ENCODE measurements at regions not wholly inside any gene's neighbourhood (a gene's known extent, or its start where the extent isn't known, plus 50 kb on each side); places are given as distances from the start of the nearest gene placed in this dataset.

GRCh38 chr17:34126965-34127364 is 128.1 kb upstream of the CCL2 start:
- TF ChIP-seq, protein P1, sequence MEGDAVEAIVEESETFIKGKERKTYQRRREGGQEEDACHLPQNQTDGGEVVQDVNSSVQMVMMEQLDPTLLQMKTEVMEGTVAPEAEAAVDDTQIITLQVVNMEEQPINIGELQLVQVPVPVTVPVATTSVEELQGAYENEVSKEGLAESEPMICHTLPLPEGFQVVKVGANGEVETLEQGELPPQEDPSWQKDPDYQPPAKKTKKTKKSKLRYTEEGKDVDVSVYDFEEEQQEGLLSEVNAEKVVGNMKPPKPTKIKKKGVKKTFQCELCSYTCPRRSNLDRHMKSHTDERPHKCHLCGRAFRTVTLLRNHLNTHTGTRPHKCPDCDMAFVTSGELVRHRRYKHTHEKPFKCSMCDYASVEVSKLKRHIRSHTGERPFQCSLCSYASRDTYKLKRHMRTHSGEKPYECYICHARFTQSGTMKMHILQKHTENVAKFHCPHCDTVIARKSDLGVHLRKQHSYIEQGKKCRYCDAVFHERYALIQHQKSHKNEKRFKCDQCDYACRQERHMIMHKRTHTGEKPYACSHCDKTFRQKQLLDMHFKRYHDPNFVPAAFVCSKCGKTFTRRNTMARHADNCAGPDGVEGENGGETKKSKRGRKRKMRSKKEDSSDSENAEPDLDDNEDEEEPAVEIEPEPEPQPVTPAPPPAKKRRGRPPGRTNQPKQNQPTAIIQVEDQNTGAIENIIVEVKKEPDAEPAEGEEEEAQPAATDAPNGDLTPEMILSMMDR (IDR thresholded peaks at IDR 0.05) = no peak
- no peak for TF ChIP-seq EZH2 (IDR thresholded peaks at IDR 0.05; ENCODE audit: borderline replicate concordance, insufficient read depth, low read depth, low read length, poor library complexity, severe bottlenecking)
